ENCODE measurements at regions not wholly inside any gene's neighbourhood (a gene's known extent, or its start where the extent isn't known, plus 50 kb on each side); places are given as distances from the start of the nearest gene placed in this dataset.

DNA sequence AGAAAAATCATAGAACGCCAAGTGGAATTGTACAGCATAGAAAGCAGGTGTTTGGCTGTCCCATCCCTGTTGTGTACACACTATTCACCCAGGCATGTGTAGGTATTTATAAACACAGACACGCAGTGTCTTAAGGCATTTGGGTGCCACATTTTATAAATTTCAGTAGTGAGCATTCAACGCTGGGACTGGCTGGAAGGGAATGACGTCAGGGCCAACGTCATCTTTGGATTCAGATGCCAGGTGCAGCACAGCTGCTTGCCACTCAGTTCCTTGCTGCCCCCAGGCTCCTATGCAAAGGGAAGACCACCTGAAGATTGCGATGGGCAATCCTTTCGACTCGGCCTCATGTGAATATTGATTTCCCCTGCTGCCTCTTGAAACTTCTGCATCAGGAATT lies 461.7 kb upstream of the SOX11 start:
- TF ChIP-seq, protein P1, sequence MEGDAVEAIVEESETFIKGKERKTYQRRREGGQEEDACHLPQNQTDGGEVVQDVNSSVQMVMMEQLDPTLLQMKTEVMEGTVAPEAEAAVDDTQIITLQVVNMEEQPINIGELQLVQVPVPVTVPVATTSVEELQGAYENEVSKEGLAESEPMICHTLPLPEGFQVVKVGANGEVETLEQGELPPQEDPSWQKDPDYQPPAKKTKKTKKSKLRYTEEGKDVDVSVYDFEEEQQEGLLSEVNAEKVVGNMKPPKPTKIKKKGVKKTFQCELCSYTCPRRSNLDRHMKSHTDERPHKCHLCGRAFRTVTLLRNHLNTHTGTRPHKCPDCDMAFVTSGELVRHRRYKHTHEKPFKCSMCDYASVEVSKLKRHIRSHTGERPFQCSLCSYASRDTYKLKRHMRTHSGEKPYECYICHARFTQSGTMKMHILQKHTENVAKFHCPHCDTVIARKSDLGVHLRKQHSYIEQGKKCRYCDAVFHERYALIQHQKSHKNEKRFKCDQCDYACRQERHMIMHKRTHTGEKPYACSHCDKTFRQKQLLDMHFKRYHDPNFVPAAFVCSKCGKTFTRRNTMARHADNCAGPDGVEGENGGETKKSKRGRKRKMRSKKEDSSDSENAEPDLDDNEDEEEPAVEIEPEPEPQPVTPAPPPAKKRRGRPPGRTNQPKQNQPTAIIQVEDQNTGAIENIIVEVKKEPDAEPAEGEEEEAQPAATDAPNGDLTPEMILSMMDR (IDR thresholded peaks at IDR 0.05) = no peak
- POLR2A ChIA-PET = no interaction called here

DNA sequence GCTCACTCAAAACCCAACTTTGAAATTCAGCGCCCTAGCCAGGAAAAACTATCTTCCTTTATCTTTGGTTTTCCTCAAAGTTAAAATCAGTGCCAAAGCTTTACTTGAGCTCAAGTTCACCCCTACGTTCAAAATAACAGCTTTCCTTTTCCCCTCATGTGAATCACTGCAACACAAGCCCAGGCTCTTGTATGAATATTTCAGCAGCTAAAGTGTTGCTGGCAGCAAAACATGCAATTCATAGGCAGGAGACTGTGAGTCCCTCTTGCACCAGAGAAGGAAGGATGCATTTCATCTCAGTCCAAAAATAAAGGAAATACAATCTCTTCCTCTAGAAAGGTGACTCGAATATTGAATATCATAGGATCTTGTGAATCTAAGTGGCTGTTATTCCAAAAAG lies 461.3 kb upstream of the SOX11 start:
- TF ChIP-seq, protein P1 (IDR thresholded peaks at IDR 0.05) = no peak
- peaks cover 5% of the 10 kb centered on the region for H3K9me3 Mint-ChIP-seq
- no peak overlapping the region for H3K4me3 ChIP-seq (ENCODE audit: low read length)
- no peak overlapping the region for H3K4me3 Mint-ChIP-seq
- ATAC-seq (ENCODE audit: poor library complexity) (no peak), DNase-seq (no peak)
- H3K27ac Mint-ChIP-seq = no peak overlapping the region
- no peaks in the 10 kb centered on the region for H3K4me1 ChIP-seq (ENCODE audit: insufficient read depth, low read length)
- no peaks in the 10 kb centered on the region for H3K4me1 Mint-ChIP-seq (ENCODE audit: low read depth)
- intact Hi-C loops (cut with DNase I, micrococcal nuclease) = no loop called here
- no peak overlapping the region for H3K27ac ChIP-seq (ENCODE audit: low read depth in 1 of 2, low read length in 2 of 2)
- ChIA-PET POLR2A (no interaction called here), CTCF (no interaction called here)
- no peaks in the 10 kb centered on the region for H3K36me3 ChIP-seq (ENCODE audit: insufficient read depth, low read length)
- H3K27me3 ChIP-seq (ENCODE audit: control insufficient read depth in 1 of 2, insufficient read depth in 2 of 2, low read length in 2 of 2) = no peaks in the 10 kb centered on the region
- H3K9me3 ChIP-seq (ENCODE audit: control insufficient read depth in 1 of 2, insufficient read depth in 1 of 2, low read length in 2 of 2) = peaks cover 0 to 14% of the 10 kb centered on the region in 2 experiments
- no peaks in the 10 kb centered on the region for H3K36me3 Mint-ChIP-seq (ENCODE audit: low read depth)
- no peaks in the 10 kb centered on the region for H3K27me3 Mint-ChIP-seq

More for the DNA sequence above, 461.7 kb upstream of the SOX11 start:
- H3K27ac Mint-ChIP-seq = no peak overlapping the region
- no peaks in the 10 kb centered on the region for H3K4me1 Mint-ChIP-seq (ENCODE audit: low read depth)
- ATAC-seq (ENCODE audit: poor library complexity) (no peak), DNase-seq (no peak)
- peaks cover 0 to 10% of the 10 kb centered on the region in 2 experiments for H3K9me3 ChIP-seq (ENCODE audit: control insufficient read depth in 1 of 2, insufficient read depth in 1 of 2, low read length in 2 of 2)
- intact Hi-C loops (cut with DNase I, micrococcal nuclease) = no loop called here
- no peak overlapping the region for H3K4me3 Mint-ChIP-seq
- H3K9me3 Mint-ChIP-seq = peaks cover 5% of the 10 kb centered on the region
- no peak overlapping the region for H3K27ac ChIP-seq (ENCODE audit: low read depth in 1 of 2, low read length in 2 of 2)
- H3K27me3 ChIP-seq (ENCODE audit: control insufficient read depth in 1 of 2, insufficient read depth in 2 of 2, low read length in 2 of 2) = no peaks in the 10 kb centered on the region
- no peaks in the 10 kb centered on the region for H3K4me1 ChIP-seq (ENCODE audit: insufficient read depth, low read length)
- H3K27me3 Mint-ChIP-seq = no peaks in the 10 kb centered on the region
- no peaks in the 10 kb centered on the region for H3K36me3 ChIP-seq (ENCODE audit: insufficient read depth, low read length)
- CTCF ChIA-PET = no interaction called here
- H3K4me3 ChIP-seq (ENCODE audit: low read length) = no peak overlapping the region
- no peaks in the 10 kb centered on the region for H3K36me3 Mint-ChIP-seq (ENCODE audit: low read depth)

DNA sequence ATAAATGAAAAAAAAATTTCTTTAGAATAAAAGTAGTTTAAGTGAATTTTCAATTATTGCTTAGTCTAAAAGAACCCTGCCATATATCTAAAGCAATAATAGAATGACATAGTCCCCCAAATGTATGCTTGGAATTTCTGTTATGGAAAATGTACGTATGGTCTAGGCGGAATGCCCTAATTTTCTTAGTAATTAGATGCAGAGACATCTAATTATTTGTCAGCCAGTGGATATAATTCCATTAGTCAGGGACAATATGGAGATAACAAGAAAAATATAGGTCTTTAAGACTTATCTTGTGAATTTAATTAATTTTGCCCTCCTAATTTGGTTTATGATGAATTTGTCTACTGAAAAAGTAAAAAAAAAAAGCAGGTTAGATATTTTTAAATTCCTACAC lies 460.9 kb upstream of the SOX11 start:
- Histone ChIP-seq H3K27me3 (ENCODE audit: control insufficient read depth in 1 of 2, insufficient read depth in 2 of 2, low read length in 2 of 2) (no peaks in the 10 kb centered on the region), H3K36me3 (ENCODE audit: insufficient read depth, low read length) (no peaks in the 10 kb centered on the region), H3K4me1 (ENCODE audit: insufficient read depth, low read length) (no peaks in the 10 kb centered on the region), H3K4me3 (ENCODE audit: low read length) (no peak overlapping the region), H3K9me3 (ENCODE audit: control insufficient read depth in 1 of 2, insufficient read depth in 1 of 2, low read length in 2 of 2) (peaks cover 2 to 15% of the 10 kb centered on the region in 2 experiments), H3K27ac (ENCODE audit: low read depth in 1 of 2, low read length in 2 of 2) (no peak overlapping the region)
- DNase-seq (no peak), ATAC-seq (ENCODE audit: poor library complexity) (no peak)
- ChIA-PET CTCF (no interaction called here), POLR2A (no interaction called here)
- Mint-ChIP-seq H3K4me1 (ENCODE audit: low read depth) (no peaks in the 10 kb centered on the region), H3K9me3 (peaks cover 5% of the 10 kb centered on the region), H3K36me3 (ENCODE audit: low read depth) (no peaks in the 10 kb centered on the region), H3K4me3 (no peak overlapping the region), H3K27me3 (no peaks in the 10 kb centered on the region), H3K27ac (no peak overlapping the region)
- TF ChIP-seq, protein P1 (IDR thresholded peaks at IDR 0.05) = no peak
- intact Hi-C loops (cut with DNase I, micrococcal nuclease) = no loop called here

All from CD4-positive, alpha-beta T cell (primary cell).